ENCODE measurements at regions not wholly inside any gene's neighbourhood (a gene's known extent, or its start where the extent isn't known, plus 50 kb on each side); places are given as distances from the start of the nearest gene placed in this dataset.

- no peak overlapping the region for H3K4me3 ChIP-seq (ENCODE audit: low read depth, low read length)
- TF ChIP-seq CTCF (IDR thresholded peaks at IDR 0.05; ENCODE audit: low read depth, low read length): no peak
- no peaks in the 10 kb centered on the region for H3K36me3 ChIP-seq
- no peaks in the 10 kb centered on the region for H3K9me3 ChIP-seq (ENCODE audit: severe bottlenecking)
- H3K27me3 ChIP-seq (ENCODE audit: insufficient read depth, low read depth, severe bottlenecking): no peaks in the 10 kb centered on the region
- no peak overlapping the region for H3K27ac ChIP-seq
- no peak for DNase-seq
Observed at GRCh38 chr1:181397845-181398244, 85.5 kb upstream of the CACNA1E start.

- no peaks in the 10 kb centered on the region for H3K36me3 ChIP-seq
- H3K9me3 ChIP-seq (ENCODE audit: severe bottlenecking): no peaks in the 10 kb centered on the region
- H3K27ac ChIP-seq: no peak overlapping the region
- no peaks in the 10 kb centered on the region for H3K27me3 ChIP-seq (ENCODE audit: insufficient read depth, low read depth, severe bottlenecking)
- DNase-seq: no peak
- no peak overlapping the region for H3K4me3 ChIP-seq (ENCODE audit: low read depth, low read length)
- no peak for TF ChIP-seq CTCF (IDR thresholded peaks at IDR 0.05; ENCODE audit: low read depth, low read length)
Observed at GRCh38 chr1:181398544-181398943, 84.8 kb upstream of the CACNA1E start.

GRCh38 chr1:181405584-181405983, 77.7 kb upstream of the CACNA1E start:
- Histone ChIP-seq H3K9me3 (ENCODE audit: severe bottlenecking) (no peaks in the 10 kb centered on the region), H3K36me3 (no peaks in the 10 kb centered on the region), H3K27ac (no peak overlapping the region), H3K4me3 (ENCODE audit: low read depth, low read length) (no peak overlapping the region), H3K27me3 (ENCODE audit: insufficient read depth, low read depth, severe bottlenecking) (no peaks in the 10 kb centered on the region)
- DNase-seq: no peak
- no peak for TF ChIP-seq CTCF (IDR thresholded peaks at IDR 0.05; ENCODE audit: low read depth, low read length)

GRCh38 chr1:181406989-181407388, 76.3 kb upstream of the CACNA1E start:
- H3K9me3 ChIP-seq (ENCODE audit: severe bottlenecking): no peaks in the 10 kb centered on the region
- H3K4me3 ChIP-seq (ENCODE audit: low read depth, low read length): no peak overlapping the region
- no peak for DNase-seq
- H3K27me3 ChIP-seq (ENCODE audit: insufficient read depth, low read depth, severe bottlenecking): no peaks in the 10 kb centered on the region
- no peak for TF ChIP-seq CTCF (IDR thresholded peaks at IDR 0.05; ENCODE audit: low read depth, low read length)
- H3K36me3 ChIP-seq: no peaks in the 10 kb centered on the region
- no peak overlapping the region for H3K27ac ChIP-seq

- Histone ChIP-seq H3K36me3 (no peaks in the 10 kb centered on the region), H3K27ac (no peak overlapping the region), H3K4me3 (ENCODE audit: low read depth, low read length) (no peak overlapping the region), H3K9me3 (ENCODE audit: severe bottlenecking) (no peaks in the 10 kb centered on the region), H3K27me3 (ENCODE audit: insufficient read depth, low read depth, severe bottlenecking) (no peaks in the 10 kb centered on the region)
- TF ChIP-seq CTCF (IDR thresholded peaks at IDR 0.05; ENCODE audit: low read depth, low read length): no peak
- DNase-seq: no peak
Observed at GRCh38 chr1:181409981-181410380, 73.3 kb upstream of the CACNA1E start.

GRCh38 chr1:181412746-181413145, 70.6 kb upstream of the CACNA1E start:
- Histone ChIP-seq H3K9me3 (ENCODE audit: severe bottlenecking) (no peaks in the 10 kb centered on the region), H3K27ac (no peak overlapping the region), H3K4me3 (ENCODE audit: low read depth, low read length) (no peak overlapping the region), H3K27me3 (ENCODE audit: insufficient read depth, low read depth, severe bottlenecking) (no peaks in the 10 kb centered on the region), H3K36me3 (no peaks in the 10 kb centered on the region)
- no peak for TF ChIP-seq CTCF (IDR thresholded peaks at IDR 0.05; ENCODE audit: low read depth, low read length)
- DNase-seq: no peak
